Tibial nerve (tissue), 4 donors: ENCODE measurements at regions not wholly inside any gene's neighbourhood (a gene's known extent, or its start where the extent isn't known, plus 50 kb on each side); places are given as distances from the start of the nearest gene placed in this dataset.

ENCODE experiments used
- DNase-seq, 2 donors: peaks; one replicate each; pipeline ENCODE4 v3.0.0-alpha.2; 2019; ENCODE audit warnings: low spot score in 2 of 2
- H3K27ac ChIP-seq, 4 donors: fragments of 200-600 bp; sonication (generic) in 3 of 4; one replicate each; pipeline ENCODE4 v1.5.1; 2017 to 2019; ENCODE audit warnings: mild to moderate bottlenecking in 1 of 4
- H3K27me3 ChIP-seq, 2 donors: fragments of 200-600 bp; sonication (generic) in 1 of 2; one replicate each; pipeline versions ENCODE4 v1.5.1 to v1.6.0; 2017 to 2019
- H3K36me3 ChIP-seq, 3 donors: fragments of 200-600 bp; sonication (generic); one replicate each; pipeline ENCODE4 v1.5.1; 2018 to 2019
- H3K4me1 ChIP-seq, 4 donors: fragments of 200-600 bp; sonication (generic) in 3 of 4; one replicate each; pipeline ENCODE4 v1.5.1; 2017 to 2019
- H3K4me3 ChIP-seq, 4 donors: fragments of 200-600 bp; sonication (generic) in 3 of 4; one replicate each; pipeline ENCODE4 v1.5.1; 2017 to 2019; ENCODE audit warnings: mild to moderate bottlenecking in 1 of 4, moderate library complexity in 1 of 4
- H3K9me3 ChIP-seq, 4 donors: fragments of 200-600 bp; sonication (generic) in 3 of 4; one replicate each; pipeline ENCODE4 v1.5.1; 2017 to 2019
- CTCF ChIP-seq, 5 experiments: fragments of 200-600 bp in 3 of 5; fragments of 450-650 bp in 2 of 5; sonication (generic) in 3 of 5; IDR thresholded peaks; one replicate each; pipeline ENCODE4 v1.5.1; 2016 to 2019; ENCODE audit warnings: antibody characterized with exemption in 5 of 5, mild to moderate bottlenecking in 3 of 5, moderate library complexity in 2 of 5
- EP300 ChIP-seq, 2 donors: sonication (generic); formaldehyde crosslinking; IDR thresholded peaks; one replicate each; pipeline ENCODE4 v1.6.1; 2017; ENCODE audit warnings: antibody characterized with exemption in 2 of 2, mild to moderate bottlenecking in 1 of 2
- POLR2A ChIP-seq, 2 donors: fragments of 450-650 bp; IDR thresholded peaks; one replicate each; pipeline ENCODE4 v1.6.1; 2017; ENCODE audit warnings: antibody characterized with exemption in 2 of 2, mild to moderate bottlenecking in 2 of 2, moderate library complexity in 2 of 2
- WGBS, 2 donors: methylation state at CpG; one replicate each; pipeline ENCODE4 v1.1.5; 2018; 5-methylcytosine and 5-hydroxymethylcytosine counted together

GRCh38 chr5:54757541-54757940 lies 227.9 kb downstream of the ESM1 start:
- Histone ChIP-seq H3K9me3 (no peaks in the 10 kb centered on the region), H3K4me1 (peaks cover 0 to 8% (median 1%) of the 10 kb centered on the region in 4 donors), H3K27ac (no peak overlapping the region), H3K27me3 (no peaks in the 10 kb centered on the region), H3K4me3 (no peak overlapping the region), H3K36me3 (no peaks in the 10 kb centered on the region)
- WGBS, 2 donors = 86 to 92% methylated on average over 3 of the region's 3 CpGs
- no peak for DNase-seq
- no peak for TF ChIP-seq POLR2A (IDR thresholded peaks at IDR 0.05)
- no peak for TF ChIP-seq EP300 (IDR thresholded peaks at IDR 0.05)
- no peak for TF ChIP-seq CTCF (IDR thresholded peaks at IDR 0.05)

- Histone ChIP-seq H3K27ac (no peak overlapping the region), H3K4me3 (no peak overlapping the region), H3K4me1 (peaks cover 0 to 8% (median 1%) of the 10 kb centered on the region in 4 donors), H3K36me3 (no peaks in the 10 kb centered on the region), H3K27me3 (no peaks in the 10 kb centered on the region), H3K9me3 (no peaks in the 10 kb centered on the region)
- no peak for DNase-seq
- TF ChIP-seq CTCF (IDR thresholded peaks at IDR 0.05) (no peak), EP300 (IDR thresholded peaks at IDR 0.05) (no peak), POLR2A (IDR thresholded peaks at IDR 0.05) (no peak)
- 90 to 100% methylated on average over 1 of the region's 1 CpG for WGBS, 2 donors
These were observed 228.5 kb downstream of the ESM1 start for GRCh38 chr5:54756796-54757402.

GRCh38 chr5:54756301-54756700 lies 229.1 kb downstream of the ESM1 start:
- H3K27me3 ChIP-seq = no peaks in the 10 kb centered on the region
- peaks cover 0 to 3% (median 1%) of the 10 kb centered on the region in 4 donors for H3K4me1 ChIP-seq
- no peak overlapping the region for H3K27ac ChIP-seq
- no peak for DNase-seq
- 70 to 78% methylated on average over 4 of the region's 4 CpGs for WGBS, 2 donors
- H3K4me3 ChIP-seq = no peak overlapping the region
- no peaks in the 10 kb centered on the region for H3K9me3 ChIP-seq
- no peaks in the 10 kb centered on the region for H3K36me3 ChIP-seq
- TF ChIP-seq CTCF (IDR thresholded peaks at IDR 0.05) (no peak), EP300 (IDR thresholded peaks at IDR 0.05) (no peak), POLR2A (IDR thresholded peaks at IDR 0.05) (no peak)

GRCh38 chr5:54754878-54755277 lies 230.5 kb downstream of the ESM1 start:
- no peaks in the 10 kb centered on the region for H3K36me3 ChIP-seq
- no peaks in the 10 kb centered on the region for H3K27me3 ChIP-seq
- H3K9me3 ChIP-seq = no peaks in the 10 kb centered on the region
- no peak for TF ChIP-seq POLR2A (IDR thresholded peaks at IDR 0.05)
- no peak for TF ChIP-seq EP300 (IDR thresholded peaks at IDR 0.05)
- no peak for TF ChIP-seq CTCF (IDR thresholded peaks at IDR 0.05)
- peaks cover 0 to 2% (median 0%) of the 10 kb centered on the region in 4 donors for H3K4me1 ChIP-seq
- 70 to 71% methylated on average over 2 of the region's 2 CpGs for WGBS, 2 donors
- no peak overlapping the region for H3K4me3 ChIP-seq
- DNase-seq = no peak
- no peak overlapping the region for H3K27ac ChIP-seq

GRCh38 chr5:54754420-54754819 lies 231.0 kb downstream of the ESM1 start:
- Histone ChIP-seq H3K27ac (no peak overlapping the region), H3K4me3 (no peak overlapping the region), H3K27me3 (no peaks in the 10 kb centered on the region), H3K4me1 (peaks cover 0 to 2% (median 0%) of the 10 kb centered on the region in 4 donors), H3K36me3 (no peaks in the 10 kb centered on the region), H3K9me3 (no peaks in the 10 kb centered on the region)
- DNase-seq = no peak
- TF ChIP-seq EP300 (IDR thresholded peaks at IDR 0.05) (no peak), CTCF (IDR thresholded peaks at IDR 0.05) (no peak), POLR2A (IDR thresholded peaks at IDR 0.05) (no peak)
- WGBS, 2 donors = 87 to 88% methylated on average over 7 of the region's 7 CpGs
